ENCODE measurements at regions not wholly inside any gene's neighbourhood (a gene's known extent, or its start where the extent isn't known, plus 50 kb on each side); places are given as distances from the start of the nearest gene placed in this dataset.
"Not testable (repeated sequence)": the region's sequence is repeated elsewhere in the genome, so short reads cannot be mapped to it uniquely, and the experiment has no call there.

DNA sequence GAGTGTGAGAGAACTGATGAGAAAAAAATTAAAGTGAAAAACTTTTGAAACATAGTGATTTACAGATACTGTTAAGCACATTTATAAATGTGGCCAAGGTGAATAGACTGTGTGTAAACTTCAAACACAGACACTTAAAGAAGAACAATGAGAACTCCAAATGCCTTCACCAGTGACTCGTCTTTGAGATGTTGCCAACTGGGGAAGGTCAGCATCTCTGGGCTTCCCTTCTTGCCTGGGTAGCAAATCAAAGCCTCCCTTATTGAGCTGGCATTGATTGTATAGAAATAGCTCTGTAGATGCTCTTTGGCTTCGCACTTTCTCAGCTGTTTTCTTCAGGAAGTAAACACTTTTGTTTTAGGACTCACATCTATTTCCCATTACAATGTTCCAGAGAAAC is 177.3 kb upstream of the SGCG start:
- in situ Hi-C loops (cut with MboI; ENCODE audit: low sequenced_read_pairs), result no loop called here

GRCh38 chr13:23007426-23007825 is 173.4 kb upstream of the SGCG start:
- in situ Hi-C loops (cut with MboI; ENCODE audit: low sequenced_read_pairs), result no loop called here

- in situ Hi-C loops (cut with MboI; ENCODE audit: low sequenced_read_pairs), result no loop called here
Observed at GRCh38 chr13:23018143-23018542, 162.6 kb upstream of the SGCG start.

DNA sequence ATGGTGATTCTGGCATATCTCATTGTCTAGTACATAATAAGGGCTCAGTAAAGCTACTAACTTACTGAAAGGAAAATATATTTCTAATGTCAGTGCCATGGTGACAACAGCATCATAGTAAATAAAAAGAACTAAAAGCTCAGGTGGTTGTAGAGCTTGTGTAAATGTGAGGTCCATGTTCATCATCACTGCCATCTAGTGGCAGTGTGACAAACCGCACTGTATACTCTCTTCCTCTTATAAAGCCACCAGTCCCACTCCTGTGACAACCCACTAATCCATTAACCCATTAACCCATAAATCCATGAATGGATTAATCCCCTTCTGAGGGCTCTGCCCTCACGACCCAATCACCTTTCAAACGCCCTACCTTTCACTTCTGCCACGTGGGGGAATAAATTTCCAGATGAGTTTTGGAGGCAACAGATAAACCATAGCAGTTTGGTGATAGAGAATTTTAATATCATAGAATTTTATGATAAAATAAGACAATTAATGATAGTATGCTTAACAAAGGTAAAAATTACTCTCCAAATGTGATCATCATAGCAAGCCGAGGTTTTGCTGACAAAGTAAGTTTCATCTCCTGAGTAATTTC is 160.4 kb upstream of the SGCG start:
- in situ Hi-C loops (cut with MboI; ENCODE audit: low sequenced_read_pairs), result no loop called here

- in situ Hi-C loops (cut with MboI; ENCODE audit: low sequenced_read_pairs), result no loop called here
Observed at GRCh38 chr13:23021906-23022305, 158.9 kb upstream of the SGCG start.

DNA sequence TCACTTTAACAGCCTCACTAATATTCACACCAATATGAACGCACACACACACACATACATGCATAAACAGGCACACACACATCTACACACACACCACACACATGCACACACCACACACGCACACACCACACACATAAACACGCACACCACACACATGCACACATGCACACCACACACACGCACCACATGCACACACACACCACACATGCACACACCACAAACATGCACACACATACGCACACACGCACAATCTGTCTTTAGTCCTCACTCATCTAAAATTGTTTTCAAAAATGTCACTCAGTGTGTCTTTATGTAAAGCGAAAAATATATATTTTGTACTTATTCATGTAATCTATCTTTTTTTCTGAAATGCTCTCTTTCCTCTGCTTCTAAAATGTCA is 158.1 kb upstream of the SGCG start:
- in situ Hi-C loops (cut with MboI; ENCODE audit: low sequenced_read_pairs), result no loop called here

DNA sequence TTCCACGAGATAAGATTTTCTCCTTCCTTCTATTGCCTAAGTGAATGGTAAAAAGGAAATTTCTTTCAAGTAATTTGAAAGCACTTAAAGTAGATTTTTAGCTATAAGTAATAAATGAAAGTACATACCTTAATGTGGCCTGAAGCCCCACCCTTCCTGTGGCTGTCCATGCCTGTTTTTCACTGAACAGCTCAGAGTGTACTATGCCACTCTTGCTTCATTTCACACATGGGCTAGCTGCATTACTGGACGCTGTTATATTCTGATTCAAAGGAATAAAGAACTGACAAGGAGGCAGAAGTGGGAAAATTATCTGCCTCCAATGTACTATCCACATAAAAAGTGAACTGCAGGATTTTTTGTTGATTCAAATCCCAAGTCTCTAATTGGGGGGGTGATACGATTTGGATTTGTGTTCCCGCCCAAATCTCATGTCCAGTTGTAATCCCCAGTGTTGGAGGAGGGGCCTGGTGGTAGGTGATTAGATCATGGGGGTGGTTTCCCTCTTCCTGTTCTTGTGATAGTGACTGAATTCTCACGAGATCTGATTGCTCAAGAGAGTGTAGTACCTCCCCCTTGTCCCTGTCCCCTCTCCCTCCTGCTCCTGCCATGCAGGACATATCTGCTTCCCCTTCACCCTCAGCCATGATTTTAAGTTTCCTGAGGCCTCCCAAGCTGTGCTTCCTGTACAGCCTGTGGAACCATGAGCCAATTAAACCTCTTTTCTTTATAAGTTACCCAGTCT is 154.7 kb upstream of the SGCG start:
- in situ Hi-C loops (cut with MboI; ENCODE audit: low sequenced_read_pairs), result no loop called here

- in situ Hi-C loops (cut with MboI; ENCODE audit: low sequenced_read_pairs), result no loop called here
Observed at GRCh38 chr13:23039266-23039935, 141.4 kb upstream of the SGCG start.

GRCh38 chr13:23042181-23042580 is 138.6 kb upstream of the SGCG start:
- in situ Hi-C loops (cut with MboI; ENCODE audit: low sequenced_read_pairs), result no loop called here

DNA sequence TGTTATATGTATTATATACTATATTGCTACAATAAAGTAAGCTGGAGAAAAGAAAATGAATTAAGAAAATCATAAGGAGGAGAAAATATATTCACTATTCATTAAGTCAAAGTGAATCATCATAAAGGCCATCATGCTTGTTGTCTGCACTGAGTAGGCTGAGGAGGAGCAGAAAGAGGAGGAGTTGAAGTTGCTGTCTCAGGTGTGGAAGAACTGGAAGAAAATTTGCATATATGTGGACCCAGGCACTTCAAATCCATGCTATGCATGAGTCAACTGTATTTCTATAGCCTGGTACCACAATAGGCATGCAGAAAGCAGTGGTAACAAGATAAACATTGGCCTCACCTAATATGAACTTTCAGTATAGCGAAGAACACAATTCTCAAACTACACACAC is 135.9 kb upstream of the SGCG start:
- in situ Hi-C loops (cut with MboI; ENCODE audit: low sequenced_read_pairs), result no loop called here

DNA sequence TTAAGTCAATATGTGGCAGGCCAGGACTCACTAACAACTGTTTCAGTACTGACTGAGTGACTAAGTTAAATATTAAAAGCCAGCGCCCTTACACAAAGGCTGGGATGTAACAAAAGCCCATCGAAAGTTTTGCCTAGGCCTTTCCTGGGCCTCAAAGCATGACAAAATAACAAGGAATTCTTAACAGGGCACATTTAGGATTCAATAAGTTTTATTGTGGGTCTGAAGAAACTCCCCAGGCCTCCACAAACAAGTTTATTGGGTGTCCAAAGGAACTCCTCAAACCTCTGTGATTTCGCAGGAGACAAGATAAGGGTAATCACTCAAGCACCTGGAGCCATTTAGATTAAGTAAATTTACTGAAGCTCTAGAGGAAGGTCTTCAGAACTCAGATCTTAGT is 130.7 kb upstream of the SGCG start:
- in situ Hi-C loops (cut with MboI; ENCODE audit: low sequenced_read_pairs), result no loop called here

GRCh38 chr13:23053711-23054110 is 127.1 kb upstream of the SGCG start:
- in situ Hi-C loops (cut with MboI; ENCODE audit: low sequenced_read_pairs), result not testable (repeated sequence)

GRCh38 chr13:23059173-23059572 is 121.6 kb upstream of the SGCG start:
- in situ Hi-C loops (cut with MboI; ENCODE audit: low sequenced_read_pairs), result no loop called here

GRCh38 chr13:23060959-23061358 is 119.8 kb upstream of the SGCG start:
- in situ Hi-C loops (cut with MboI; ENCODE audit: low sequenced_read_pairs), result no loop called here

DNA sequence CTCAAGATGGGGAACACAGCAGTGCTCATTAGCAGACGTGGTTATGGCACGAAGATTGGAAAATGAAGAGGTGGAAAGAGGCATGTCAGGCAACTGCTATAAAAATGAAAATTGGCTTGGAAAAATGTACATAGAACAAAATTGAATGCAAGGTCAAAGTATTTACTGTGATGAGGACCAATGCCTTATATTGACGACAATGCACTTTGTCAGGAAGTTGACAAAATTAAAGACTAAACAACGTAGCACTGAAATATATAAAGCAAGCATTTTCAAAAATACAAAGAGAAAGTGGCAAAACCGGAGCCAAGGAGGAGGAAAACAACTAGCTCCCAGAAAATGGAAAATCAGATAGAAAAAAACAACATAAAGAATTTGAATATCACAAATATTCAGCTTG is 113.7 kb upstream of the SGCG start:
- in situ Hi-C loops (cut with MboI; ENCODE audit: low sequenced_read_pairs), result no loop called here

- in situ Hi-C loops (cut with MboI; ENCODE audit: low sequenced_read_pairs), result no loop called here
Observed at GRCh38 chr13:23069566-23069965, 111.2 kb upstream of the SGCG start.

GRCh38 chr13:23074075-23074828 is 106.5 kb upstream of the SGCG start:
- in situ Hi-C loops (cut with MboI; ENCODE audit: low sequenced_read_pairs), result no loop called here

DNA sequence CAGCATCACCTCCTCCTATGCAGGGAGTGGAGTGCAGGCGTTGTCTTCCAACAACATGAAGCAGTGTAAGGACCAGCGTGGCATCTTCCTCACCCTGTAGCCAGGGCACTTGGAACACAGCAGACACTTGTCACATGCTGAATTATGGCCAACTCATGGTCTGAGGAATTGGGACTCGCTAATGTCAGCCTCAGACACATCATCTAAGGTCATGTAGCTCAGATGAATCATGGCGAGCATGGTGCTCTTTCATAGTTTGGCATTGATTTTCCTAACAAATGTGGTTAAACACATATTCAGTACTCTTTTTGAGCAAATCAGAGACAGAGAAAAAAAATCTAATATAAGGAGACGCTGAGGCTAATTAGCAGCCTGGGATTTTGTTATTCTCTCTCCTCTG is 99.6 kb upstream of the SGCG start:
- in situ Hi-C loops (cut with MboI; ENCODE audit: low sequenced_read_pairs), result no loop called here

DNA sequence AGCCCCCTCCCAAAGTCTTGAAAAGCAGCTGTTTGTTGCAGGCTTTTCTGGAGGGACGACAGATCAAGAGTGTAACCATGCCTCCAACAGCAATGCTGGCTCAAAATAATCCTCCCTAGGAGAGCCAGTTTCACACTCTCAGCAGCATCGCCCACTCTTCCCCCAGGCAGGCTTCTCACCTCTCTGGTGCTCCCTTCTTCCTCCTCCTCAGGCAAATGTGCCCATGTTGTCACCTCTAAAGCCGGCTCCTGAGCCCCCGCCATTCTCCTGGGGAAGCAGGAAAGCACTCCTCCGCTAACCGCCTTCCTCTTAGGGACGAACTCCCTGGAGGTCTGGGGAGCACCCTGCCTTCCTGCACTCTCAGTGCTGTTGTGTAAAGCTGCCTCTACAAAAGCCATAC is 98.9 kb upstream of the SGCG start:
- in situ Hi-C loops (cut with MboI; ENCODE audit: low sequenced_read_pairs), result no loop called here

- in situ Hi-C loops (cut with MboI; ENCODE audit: low sequenced_read_pairs), result no loop called here
Observed at GRCh38 chr13:23086968-23087623, 93.7 kb upstream of the SGCG start.

DNA sequence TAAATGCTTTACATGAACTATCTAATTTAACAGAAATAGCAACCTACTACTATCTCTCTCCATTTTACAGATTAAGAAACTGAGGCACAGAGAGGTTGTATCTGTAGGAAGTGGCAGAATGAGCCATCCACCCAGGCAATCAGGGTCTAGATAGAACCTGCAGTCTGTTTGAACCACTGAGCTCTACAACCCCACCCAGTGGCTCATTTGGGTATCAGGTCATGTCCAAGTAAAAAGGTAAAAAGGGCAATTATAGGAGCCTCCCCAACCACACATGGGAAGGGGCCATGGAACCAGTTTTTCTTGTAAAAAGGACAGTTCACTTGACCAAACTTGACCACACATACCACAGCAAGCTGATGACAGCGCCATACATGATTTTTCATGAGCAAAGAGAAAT is 92.9 kb upstream of the SGCG start:
- in situ Hi-C loops (cut with MboI; ENCODE audit: low sequenced_read_pairs), result no loop called here

All from HL-60/S4 treated with retinoic acid at 250 ng/mL for 4 days and 3 days (cell line).